Esophagus squamous epithelium (tissue), 5 donors: ENCODE measurements at regions not wholly inside any gene's neighbourhood (a gene's known extent, or its start where the extent isn't known, plus 50 kb on each side); places are given as distances from the start of the nearest gene placed in this dataset.

Experiments
- DNase-seq: peaks from one replicate; lab custom pipeline; 2025; lab: John Stamatoyannopoulos, UW
- H3K27ac ChIP-seq, 4 donors: fragments of 200-600 bp; sonication (generic); one replicate each; pipeline ENCODE4 v1.5.1; 2016 to 2019; ENCODE audit warnings: mild to moderate bottlenecking in 1 of 4
- H3K27me3 ChIP-seq, 4 donors: fragments of 200-600 bp; sonication (generic); 1 replicate in 3 of 4; 2 replicates in 1 of 4; pipeline versions ENCODE4 v1.5.1 to v1.6.0; 2017 to 2021; ENCODE audit warnings: antibody characterized with exemption in 1 of 4
- H3K36me3 ChIP-seq, 3 donors: fragments of 200-600 bp; sonication (generic); one replicate each; pipeline ENCODE4 v1.5.1; 2016 to 2019
- H3K4me1 ChIP-seq, 3 donors: fragments of 200-600 bp; sonication (generic); one replicate each; pipeline ENCODE4 v1.5.1; 2017 to 2019
- H3K4me3 ChIP-seq, 4 donors: fragments of 200-600 bp; sonication (generic); 1 replicate in 3 of 4; 2 replicates in 1 of 4; pipeline ENCODE4 v1.5.1; 2016 to 2019; ENCODE audit warnings: mild to moderate bottlenecking in 2 of 4, moderate library complexity in 1 of 4
- H3K9me3 ChIP-seq, 3 donors: fragments of 200-600 bp; sonication (generic); one replicate each; pipeline ENCODE4 v1.5.1; 2016 to 2019
- POLR2A ChIP-seq, 4 donors: fragments of 450-650 bp; IDR thresholded peaks; one replicate each; pipeline ENCODE4 v1.6.1; 2017; ENCODE audit warnings: antibody characterized with exemption in 4 of 4, mild to moderate bottlenecking in 4 of 4, moderate library complexity in 3 of 4
- WGBS, 2 donors: methylation state at CpG; one replicate each; pipeline ENCODE4 v1.1.5; 2018; 5-methylcytosine and 5-hydroxymethylcytosine counted together
- intact Hi-C: fragments of 100-400 bp; cut with DNase I; formaldehyde crosslinking; loops from one replicate; pipeline ENCODE4 v1.15.0; 2022
- TF ChIP-seq, protein P1 (sequence below), 6 experiments: fragments of 450-650 bp in 4 of 6; fragments of 200-600 bp in 2 of 6; sonication (generic) in 2 of 6; IDR thresholded peaks; one replicate each; pipeline ENCODE4 v1.5.1; 2016 to 2019; ENCODE audit warnings: antibody characterized with exemption in 6 of 6, mild to moderate bottlenecking in 4 of 6, moderate library complexity in 4 of 6
- donor health status: DM: yes; HTN: yes; CAD: no.

DNA sequence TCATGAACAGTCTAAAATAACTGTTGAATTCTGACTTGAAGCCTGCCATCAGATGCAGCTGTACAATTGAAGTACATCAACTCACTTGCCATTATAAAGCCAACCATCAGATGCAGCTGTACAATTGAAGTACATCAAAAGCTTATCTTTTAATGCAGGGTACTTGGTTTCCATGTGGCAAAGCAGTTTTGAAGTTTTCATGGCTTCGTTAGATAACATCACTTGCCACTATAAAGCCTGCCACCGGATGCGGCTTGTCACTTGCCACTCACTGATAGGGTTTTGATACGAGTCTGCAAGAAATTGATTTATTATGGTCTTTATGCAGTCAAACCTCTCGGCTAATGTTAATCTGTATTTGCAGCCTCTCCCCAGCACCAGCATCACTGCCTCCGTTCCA, 1605.8 kb downstream of the SUCLG1 start:
- H3K27ac ChIP-seq, result no peak overlapping the region
- H3K4me1 ChIP-seq, result no peaks in the 10 kb centered on the region
- intact Hi-C loops, result no loop called here
- TF ChIP-seq POLR2A (IDR thresholded peaks at IDR 0.05), result no peak
- TF ChIP-seq, protein P1, sequence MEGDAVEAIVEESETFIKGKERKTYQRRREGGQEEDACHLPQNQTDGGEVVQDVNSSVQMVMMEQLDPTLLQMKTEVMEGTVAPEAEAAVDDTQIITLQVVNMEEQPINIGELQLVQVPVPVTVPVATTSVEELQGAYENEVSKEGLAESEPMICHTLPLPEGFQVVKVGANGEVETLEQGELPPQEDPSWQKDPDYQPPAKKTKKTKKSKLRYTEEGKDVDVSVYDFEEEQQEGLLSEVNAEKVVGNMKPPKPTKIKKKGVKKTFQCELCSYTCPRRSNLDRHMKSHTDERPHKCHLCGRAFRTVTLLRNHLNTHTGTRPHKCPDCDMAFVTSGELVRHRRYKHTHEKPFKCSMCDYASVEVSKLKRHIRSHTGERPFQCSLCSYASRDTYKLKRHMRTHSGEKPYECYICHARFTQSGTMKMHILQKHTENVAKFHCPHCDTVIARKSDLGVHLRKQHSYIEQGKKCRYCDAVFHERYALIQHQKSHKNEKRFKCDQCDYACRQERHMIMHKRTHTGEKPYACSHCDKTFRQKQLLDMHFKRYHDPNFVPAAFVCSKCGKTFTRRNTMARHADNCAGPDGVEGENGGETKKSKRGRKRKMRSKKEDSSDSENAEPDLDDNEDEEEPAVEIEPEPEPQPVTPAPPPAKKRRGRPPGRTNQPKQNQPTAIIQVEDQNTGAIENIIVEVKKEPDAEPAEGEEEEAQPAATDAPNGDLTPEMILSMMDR (IDR thresholded peaks at IDR 0.05), result no peak
- no peak overlapping the region for H3K4me3 ChIP-seq
- H3K36me3 ChIP-seq, result no peaks in the 10 kb centered on the region
- no peak for DNase-seq
- H3K27me3 ChIP-seq, result no peaks in the 10 kb centered on the region
- WGBS, 2 donors, result 67 to 94% methylated on average over 6 of the region's 6 CpGs
- H3K9me3 ChIP-seq, result no peaks in the 10 kb centered on the region

DNA sequence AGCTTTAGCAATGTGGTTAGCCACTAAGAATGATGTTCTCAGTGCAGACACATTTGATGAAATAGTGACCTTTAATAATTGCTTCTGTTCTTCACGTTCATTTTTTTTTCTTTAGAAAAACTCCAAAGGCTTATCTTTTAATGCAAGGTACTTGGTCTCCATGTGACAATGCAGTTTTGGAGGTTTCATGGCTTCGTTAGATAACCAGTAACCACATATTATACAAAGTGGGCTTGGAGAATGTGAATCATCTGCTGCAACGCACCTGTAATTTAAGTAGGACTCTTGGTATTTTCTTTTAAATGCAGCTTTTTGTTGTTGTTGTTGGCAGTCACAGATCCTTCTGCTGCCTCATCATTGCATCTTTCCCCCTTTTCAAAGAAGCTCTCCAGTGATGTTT, 1606.3 kb downstream of the SUCLG1 start:
- Histone ChIP-seq H3K4me3 (no peak overlapping the region), H3K9me3 (no peaks in the 10 kb centered on the region), H3K36me3 (no peaks in the 10 kb centered on the region), H3K27me3 (no peaks in the 10 kb centered on the region), H3K27ac (no peak overlapping the region), H3K4me1 (no peaks in the 10 kb centered on the region)
- DNase-seq, result no peak
- TF ChIP-seq, protein P1 (IDR thresholded peaks at IDR 0.05), result no peak
- TF ChIP-seq POLR2A (IDR thresholded peaks at IDR 0.05), result no peak
- 44 to 56% methylated on average over 3 of the region's 3 CpGs for WGBS, 2 donors
- intact Hi-C loops, result no loop called here

DNA sequence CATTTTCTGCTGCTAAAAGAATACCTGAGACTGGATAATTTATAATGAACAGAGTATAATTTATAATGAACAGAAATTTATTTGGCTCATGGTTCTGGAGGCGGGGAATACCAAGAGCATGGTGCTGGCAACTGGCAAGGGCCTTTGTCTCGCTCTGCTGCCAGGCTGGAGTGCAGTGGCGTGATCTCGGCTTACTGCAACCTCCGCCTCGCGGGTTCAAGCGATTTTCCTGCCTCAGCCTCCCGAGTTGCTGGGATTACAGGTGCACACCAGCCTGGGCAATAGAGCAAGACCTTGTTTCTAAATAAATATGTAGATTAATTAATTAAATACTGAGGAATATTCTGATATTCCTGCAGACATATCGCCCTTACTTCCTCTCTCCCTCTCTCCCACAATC, 1610.8 kb downstream of the SUCLG1 start:
- H3K4me1 ChIP-seq, result no peaks in the 10 kb centered on the region
- no peaks in the 10 kb centered on the region for H3K36me3 ChIP-seq
- DNase-seq, result no peak
- H3K27me3 ChIP-seq, result no peaks in the 10 kb centered on the region
- H3K27ac ChIP-seq, result no peak overlapping the region
- H3K9me3 ChIP-seq, result no peaks in the 10 kb centered on the region
- 82 to 86% methylated on average over 8 to 10 of the region's 10 CpGs for WGBS, 2 donors
- H3K4me3 ChIP-seq, result no peak overlapping the region
- intact Hi-C loops, result no loop called here
- no peak for TF ChIP-seq POLR2A (IDR thresholded peaks at IDR 0.05)
- TF ChIP-seq, protein P1 (IDR thresholded peaks at IDR 0.05), result no peak

DNA sequence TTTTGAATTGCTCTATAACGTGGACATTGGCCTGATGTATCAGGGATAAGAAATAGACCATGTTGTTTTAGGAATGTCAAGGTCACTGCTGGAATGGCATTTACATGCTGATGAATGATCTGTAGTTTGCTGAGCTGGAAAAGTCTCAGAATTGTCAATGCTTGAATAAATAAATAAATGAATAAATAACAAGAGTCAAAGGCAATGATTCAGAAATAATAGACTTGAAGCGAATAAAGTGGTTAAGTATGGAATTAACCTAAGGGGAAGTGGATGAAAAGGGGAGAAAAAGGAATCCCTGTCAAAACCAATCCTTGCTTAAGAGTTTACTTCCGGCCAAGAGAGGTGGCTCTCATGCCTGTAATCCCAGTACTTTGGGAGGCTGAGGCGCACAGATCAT, 1620.0 kb downstream of the SUCLG1 start:
- Histone ChIP-seq H3K4me1 (no peaks in the 10 kb centered on the region), H3K9me3 (no peaks in the 10 kb centered on the region), H3K36me3 (no peaks in the 10 kb centered on the region), H3K27ac (no peak overlapping the region), H3K4me3 (no peak overlapping the region), H3K27me3 (no peaks in the 10 kb centered on the region)
- 72 to 76% methylated on average over 4 of the region's 4 CpGs for WGBS, 2 donors
- TF ChIP-seq, protein P1 (IDR thresholded peaks at IDR 0.05), result no peak
- no peak for TF ChIP-seq POLR2A (IDR thresholded peaks at IDR 0.05)
- DNase-seq, result no peak
- intact Hi-C loops, result no loop called here

DNA sequence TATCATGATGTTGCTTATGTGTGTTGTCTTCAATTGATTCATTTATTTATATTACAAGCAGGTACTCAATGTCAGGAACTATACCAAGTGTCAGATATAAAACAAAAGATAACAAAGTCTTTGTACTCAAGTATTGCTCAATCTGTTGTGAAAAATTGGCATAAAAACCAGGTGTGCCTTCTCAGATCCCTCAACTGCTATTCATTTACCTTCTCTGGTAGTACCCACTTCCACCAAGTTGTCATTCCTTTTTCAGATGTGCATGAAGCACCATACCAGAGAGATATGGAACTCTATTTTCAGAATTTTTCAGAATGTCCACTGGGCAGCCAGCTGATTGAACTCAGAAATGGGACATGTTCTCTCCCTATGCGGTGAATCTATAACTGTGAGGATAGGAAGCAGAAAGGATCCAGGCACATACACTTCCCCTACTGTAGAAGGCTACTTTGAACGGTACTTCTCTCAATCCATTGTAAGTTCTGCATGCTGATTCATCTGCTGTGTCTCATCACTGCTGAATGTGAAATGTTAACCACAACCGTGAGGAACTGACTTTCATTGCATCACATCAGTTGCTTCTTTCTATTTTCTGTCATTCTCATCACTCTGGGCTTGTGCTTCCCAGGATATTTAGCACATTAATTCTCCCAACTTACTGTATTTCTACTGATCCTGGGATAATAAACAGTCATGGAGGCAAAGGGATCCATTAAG, 1621.3 kb downstream of the SUCLG1 start:
- intact Hi-C loops, result no loop called here
- DNase-seq, result no peak
- 52 to 69% methylated on average over 2 to 3 of the region's 3 CpGs for WGBS, 2 donors

More for the DNA sequence above, 1621.3 kb downstream of the SUCLG1 start:
- no peak overlapping the region for H3K27ac ChIP-seq
- H3K9me3 ChIP-seq, result no peaks in the 10 kb centered on the region
- no peaks in the 10 kb centered on the region for H3K36me3 ChIP-seq
- TF ChIP-seq, protein P1 (IDR thresholded peaks at IDR 0.05), result no peak
- no peak for TF ChIP-seq POLR2A (IDR thresholded peaks at IDR 0.05)
- no peak overlapping the region for H3K4me3 ChIP-seq
- H3K27me3 ChIP-seq, result no peaks in the 10 kb centered on the region
- no peaks in the 10 kb centered on the region for H3K4me1 ChIP-seq
